CD4-positive, alpha-beta T cell (primary cell): ENCODE measurements at regions not wholly inside any gene's neighbourhood (a gene's known extent, or its start where the extent isn't known, plus 50 kb on each side); places are given as distances from the start of the nearest gene placed in this dataset.

ENCODE experiments used
- ATAC-seq: fragments of 200-7000 bp; cut with Tn5 transposase; one replicate; pipeline ENCODE4 v1.10.0; 2022; ENCODE audit warnings: mild to moderate bottlenecking; ENCODE audit not compliant: poor library complexity
- CTCF ChIA-PET: fragments of 350-600 bp; sonication (Branson Sonifier 250); formaldehyde crosslinking; loops from one replicate; lab custom pipeline; 2021; ENCODE audit warnings: antibody characterized with exemption, inconsistent platforms; lab: Charles Lee
- POLR2A ChIA-PET: fragments of 350-600 bp; sonication (Branson Sonifier 250); formaldehyde crosslinking; loops from one replicate; lab custom pipeline; 2021; ENCODE audit warnings: antibody characterized with exemption, inconsistent platforms; lab: Charles Lee
- DNase-seq, 14 experiments: peaks; one replicate each; pipeline ENCODE4 v3.0.0-alpha.2; 2013 to 2020; ENCODE audit warnings: mixed read lengths in 2 of 14
- H3K27ac ChIP-seq, 2 donors: one replicate each; pipeline versions ENCODE4 v1.5.1 to v1.7.0; 2013; ENCODE audit warnings: low read length in 2 of 2, low read depth in 1 of 2, mild to moderate bottlenecking in 1 of 2
- H3K27me3 ChIP-seq, 2 experiments: 1 replicate in 1 of 2; 2 replicates in 1 of 2; pipeline versions ENCODE4 v1.6.1 to v1.7.0; 2013; ENCODE audit warnings: low read length in 2 of 2, control low read depth in 1 of 2, mild to moderate bottlenecking in 1 of 2, moderate library complexity in 1 of 2; ENCODE audit not compliant: insufficient read depth in 2 of 2, control insufficient read depth in 1 of 2
- H3K36me3 ChIP-seq: one replicate; pipeline ENCODE4 v1.6.1; 2013; ENCODE audit warnings: low read length, control low read depth; ENCODE audit not compliant: insufficient read depth
- H3K4me1 ChIP-seq: one replicate; pipeline ENCODE4 v1.6.1; 2013; ENCODE audit warnings: low read length, control low read depth; ENCODE audit not compliant: insufficient read depth
- H3K4me3 ChIP-seq: one replicate; pipeline ENCODE4 v1.5.1; 2013; ENCODE audit warnings: mild to moderate bottlenecking, low read length, moderate library complexity
- H3K9me3 ChIP-seq, 2 experiments: 1 replicate in 1 of 2; 2 replicates in 1 of 2; pipeline versions ENCODE4 v1.6.1 to v1.7.0; 2013; ENCODE audit warnings: low read length in 2 of 2, mild to moderate bottlenecking in 2 of 2, control low read depth in 1 of 2, moderate library complexity in 1 of 2; ENCODE audit not compliant: control insufficient read depth in 1 of 2, insufficient read depth in 1 of 2
- H3K27ac Mint-ChIP-seq: one replicate; pipeline ENCODE4 v1.8.0; 2020; ENCODE audit warnings: mixed read lengths
- H3K27me3 Mint-ChIP-seq: one replicate; pipeline ENCODE4 v1.8.0; 2021; ENCODE audit warnings: mixed read lengths
- H3K36me3 Mint-ChIP-seq: one replicate; pipeline ENCODE4 v1.8.0; 2021; ENCODE audit warnings: low read depth, mixed read lengths
- H3K4me1 Mint-ChIP-seq: one replicate; pipeline ENCODE4 v1.8.0; 2021; ENCODE audit warnings: low read depth, mixed read lengths
- H3K4me3 Mint-ChIP-seq: one replicate; pipeline ENCODE4 v1.8.0; 2020; ENCODE audit warnings: mild to moderate bottlenecking, mixed read lengths
- H3K9me3 Mint-ChIP-seq: one replicate; pipeline ENCODE4 v1.8.0; 2020; ENCODE audit warnings: mixed read lengths
- intact Hi-C, 2 experiments: fragments of 100-400 bp; cut with DNase I in 1 of 2; cut with micrococcal nuclease in 1 of 2; formaldehyde crosslinking; loops; one replicate each; pipeline versions ENCODE4 v1.15.1 to v1.9.0; 2023 to 2025; cut with DNase I, micrococcal nuclease
- TF ChIP-seq, protein P1 (sequence below): fragments of 200-600 bp; IDR thresholded peaks from one replicate; pipeline ENCODE4 v1.8.0; 2022; ENCODE audit warnings: antibody characterized with exemption, mild to moderate bottlenecking

- H3K4me3 ChIP-seq: no peak overlapping the region
- CTCF ChIA-PET: no interaction called here
- POLR2A ChIA-PET: no interaction called here
- no peak overlapping the region for H3K4me3 Mint-ChIP-seq
- H3K36me3 ChIP-seq: no peaks in the 10 kb centered on the region
- H3K4me1 ChIP-seq: peaks cover 6% of the 10 kb centered on the region
- H3K9me3 Mint-ChIP-seq: no peaks in the 10 kb centered on the region
- peaks cover 0 to 3% of the 10 kb centered on the region in 2 experiments for H3K9me3 ChIP-seq
- no peaks in the 10 kb centered on the region for H3K36me3 Mint-ChIP-seq
- TF ChIP-seq, protein P1, sequence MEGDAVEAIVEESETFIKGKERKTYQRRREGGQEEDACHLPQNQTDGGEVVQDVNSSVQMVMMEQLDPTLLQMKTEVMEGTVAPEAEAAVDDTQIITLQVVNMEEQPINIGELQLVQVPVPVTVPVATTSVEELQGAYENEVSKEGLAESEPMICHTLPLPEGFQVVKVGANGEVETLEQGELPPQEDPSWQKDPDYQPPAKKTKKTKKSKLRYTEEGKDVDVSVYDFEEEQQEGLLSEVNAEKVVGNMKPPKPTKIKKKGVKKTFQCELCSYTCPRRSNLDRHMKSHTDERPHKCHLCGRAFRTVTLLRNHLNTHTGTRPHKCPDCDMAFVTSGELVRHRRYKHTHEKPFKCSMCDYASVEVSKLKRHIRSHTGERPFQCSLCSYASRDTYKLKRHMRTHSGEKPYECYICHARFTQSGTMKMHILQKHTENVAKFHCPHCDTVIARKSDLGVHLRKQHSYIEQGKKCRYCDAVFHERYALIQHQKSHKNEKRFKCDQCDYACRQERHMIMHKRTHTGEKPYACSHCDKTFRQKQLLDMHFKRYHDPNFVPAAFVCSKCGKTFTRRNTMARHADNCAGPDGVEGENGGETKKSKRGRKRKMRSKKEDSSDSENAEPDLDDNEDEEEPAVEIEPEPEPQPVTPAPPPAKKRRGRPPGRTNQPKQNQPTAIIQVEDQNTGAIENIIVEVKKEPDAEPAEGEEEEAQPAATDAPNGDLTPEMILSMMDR: no peak
- H3K27ac ChIP-seq: no peak overlapping the region
- ATAC-seq (no peak), DNase-seq (no peak)
- no peaks in the 10 kb centered on the region for H3K27me3 ChIP-seq
- no peaks in the 10 kb centered on the region for H3K27me3 Mint-ChIP-seq
- H3K4me1 Mint-ChIP-seq: peaks cover 28% of the 10 kb centered on the region
- intact Hi-C loops: no loop called here
- peak overlapping the region; percentile 52 for H3K27ac Mint-ChIP-seq
Measured at GRCh38 chr1:172893146-172893841, 157.4 kb downstream of the TNFSF18 start.

DNA sequence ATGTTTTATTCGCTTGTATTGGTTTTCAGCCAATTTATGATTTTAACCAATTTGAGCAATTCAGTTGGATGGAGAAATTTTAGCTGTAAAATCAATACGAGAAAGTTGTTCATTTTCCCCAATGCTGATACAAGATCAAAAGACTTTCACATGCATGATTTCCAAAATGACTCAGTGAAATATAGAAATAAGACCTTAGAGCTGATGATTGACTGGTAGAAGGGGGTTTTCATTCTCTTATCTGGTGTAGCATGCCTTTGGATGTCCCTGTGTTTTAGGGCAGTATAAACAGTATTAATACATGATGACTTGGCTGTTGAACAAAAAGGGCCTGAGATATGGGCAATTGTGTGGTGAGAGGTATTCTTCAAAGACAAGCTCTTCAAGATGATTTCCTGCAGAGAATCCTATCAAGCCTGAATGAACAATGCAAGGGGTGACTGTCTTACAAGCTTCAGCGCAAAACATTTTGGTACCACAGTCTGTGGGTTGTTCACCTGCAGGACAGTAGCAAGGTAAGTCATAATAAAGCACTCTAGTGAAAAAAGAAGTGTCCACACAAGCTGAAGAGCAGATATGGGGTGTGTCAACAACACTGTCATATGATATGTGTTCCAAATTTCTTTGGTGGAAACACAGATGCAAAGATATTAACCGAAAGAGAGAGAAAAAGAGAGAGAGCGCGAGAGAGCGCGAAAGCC is 156.2 kb downstream of the TNFSF18 start:
- Mint-ChIP-seq H3K9me3 (no peaks in the 10 kb centered on the region), H3K36me3 (no peaks in the 10 kb centered on the region), H3K4me1 (peaks cover 36% of the 10 kb centered on the region), H3K4me3 (peak overlapping the region; percentile 76), H3K27ac (peak overlapping the region; percentile 84), H3K27me3 (no peaks in the 10 kb centered on the region)
- ChIA-PET CTCF (interaction anchor here (1.1 to 1.4 kb wide), 2 partner anchors 27 to 68 kb away, joined by 3 read pairs; no protein-coding TSS in a partner anchor), POLR2A (interaction anchor here (0.6 to 2.6 kb wide), 15 partner anchors 9 to 820 kb away, joined by 3 to 23 read pairs (median 4); partner anchors contain the start of genes KLHL20 and PRDX6)
- peak overlapping the region; percentile 11 to 59 for H3K27ac ChIP-seq
- H3K27me3 ChIP-seq: no peaks in the 10 kb centered on the region
- peak; percentile 39 for ATAC-seq
- no peaks in the 10 kb centered on the region for H3K36me3 ChIP-seq
- peak overlapping the region; percentile 39 for H3K4me3 ChIP-seq
- peaks cover 6% of the 10 kb centered on the region for H3K4me1 ChIP-seq
- peak in 4 of 14 experiments; percentile 13 to 24 (median 16) for DNase-seq
- intact Hi-C loops: no loop called here
- TF ChIP-seq, protein P1: no peak
- H3K9me3 ChIP-seq: no peaks in the 10 kb centered on the region

DNA sequence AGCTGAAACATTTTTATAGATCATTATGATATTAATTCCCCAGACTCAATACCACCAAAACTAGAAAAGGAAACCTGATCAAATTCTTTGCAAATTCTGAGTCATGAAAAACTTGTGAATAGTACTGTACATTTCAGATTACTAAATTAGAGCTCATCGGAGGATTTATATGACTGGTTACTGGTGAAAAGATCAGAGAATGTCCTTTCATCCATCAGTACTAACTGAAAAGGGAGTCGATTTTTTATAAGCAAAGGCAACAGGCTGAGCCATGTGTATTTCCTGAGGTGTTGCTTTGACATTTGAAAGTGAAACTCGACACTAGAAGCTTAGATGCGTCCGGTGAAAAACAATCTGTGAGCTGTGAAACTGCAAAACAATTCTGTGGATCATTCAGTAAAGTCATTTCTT is 155.7 kb downstream of the TNFSF18 start:
- intact Hi-C loops: no loop called here
- peak overlapping the region; percentile 76 for H3K4me3 Mint-ChIP-seq
- POLR2A ChIA-PET: interaction anchor here (0.5 to 2.6 kb wide), 18 partner anchors 9 to 820 kb away, joined by 3 to 23 read pairs (median 4); partner anchors contain the start of genes KLHL20 and PRDX6
- Histone ChIP-seq H3K27ac (peak overlapping the region; percentile 11 to 59), H3K9me3 (no peaks in the 10 kb centered on the region), H3K4me1 (peaks cover 6% of the 10 kb centered on the region), H3K4me3 (peak overlapping the region; percentile 39), H3K27me3 (no peaks in the 10 kb centered on the region), H3K36me3 (no peaks in the 10 kb centered on the region)
- DNase-seq (peak in 6 of 14 experiments; percentile 19 to 79 (median 48)), ATAC-seq (peak; percentile 74)
- no peaks in the 10 kb centered on the region for H3K36me3 Mint-ChIP-seq
- no peaks in the 10 kb centered on the region for H3K9me3 Mint-ChIP-seq
- TF ChIP-seq, protein P1: no peak
- H3K27me3 Mint-ChIP-seq: no peaks in the 10 kb centered on the region
- CTCF ChIA-PET: interaction anchor here (1.1 to 1.4 kb wide), 2 partner anchors 28 to 69 kb away, joined by 3 read pairs; no protein-coding TSS in a partner anchor
- peak overlapping the region; percentile 84 for H3K27ac Mint-ChIP-seq
- peaks cover 39% of the 10 kb centered on the region for H3K4me1 Mint-ChIP-seq
